C4-2B (cell line): ENCODE measurements at regions not wholly inside any gene's neighbourhood (a gene's known extent, or its start where the extent isn't known, plus 50 kb on each side); places are given as distances from the start of the nearest gene placed in this dataset.

Experiments used
- CTCF ChIP-seq: fragments of 450-650 bp; conservative IDR thresholded peaks from 2 replicates; pipeline ENCODE4 v1.5.1; 2017; ENCODE audit warnings: mild to moderate bottlenecking
- ZFX ChIP-seq: fragments of 450-650 bp; IDR thresholded peaks from 2 replicates; pipeline ENCODE4 v1.6.1; 2017

GRCh38 chr4:188495169-188495568 is 355.9 kb downstream of the TRIML1 start:
- no peak for TF ChIP-seq CTCF
- no peak for TF ChIP-seq ZFX
